Smooth muscle cell (in vitro differentiated cells): ENCODE measurements at regions not wholly inside any gene's neighbourhood (a gene's known extent, or its start where the extent isn't known, plus 50 kb on each side); places are given as distances from the start of the nearest gene placed in this dataset.

Source experiments
- DNase-seq: peaks from one replicate; lab custom pipeline; 2025; ENCODE audit not compliant: unreplicated experiment; lab: John Stamatoyannopoulos, UW
- H2AFZ ChIP-seq: fragments of 200-600 bp; sonication (generic); 2 replicates; pipeline ENCODE4 v1.6.0; 2016; ENCODE audit warnings: antibody characterized with exemption, low read depth, mild to moderate bottlenecking
- H3F3A ChIP-seq: fragments of 200-600 bp; sonication (generic); 2 replicates; pipeline ENCODE4 v1.6.0; 2017; ENCODE audit warnings: antibody characterized with exemption, low read depth
- H3K27ac ChIP-seq: fragments of 200-600 bp; sonication (generic); 2 replicates; pipeline ENCODE4 v1.5.1; 2016; ENCODE audit warnings: low read depth, mild to moderate bottlenecking
- H3K27me3 ChIP-seq: fragments of 200-600 bp; sonication (generic); 2 replicates; pipeline ENCODE4 v1.6.1; 2016; ENCODE audit warnings: low read depth, mild to moderate bottlenecking
- H3K36me3 ChIP-seq: fragments of 200-600 bp; sonication (generic); 2 replicates; pipeline ENCODE4 v1.5.1; 2016; ENCODE audit warnings: low read depth
- H3K4me1 ChIP-seq: fragments of 200-600 bp; sonication (generic); 2 replicates; pipeline ENCODE4 v1.5.1; 2016; ENCODE audit warnings: low read depth
- H3K4me2 ChIP-seq: fragments of 200-600 bp; sonication (generic); 2 replicates; pipeline ENCODE4 v1.6.0; 2016; ENCODE audit warnings: mild to moderate bottlenecking
- H3K4me3 ChIP-seq: fragments of 200-600 bp; sonication (generic); 2 replicates; pipeline ENCODE4 v1.5.1; 2016; ENCODE audit warnings: mild to moderate bottlenecking
- H3K79me2 ChIP-seq: fragments of 200-600 bp; sonication (generic); 2 replicates; pipeline ENCODE4 v1.6.0; 2016; ENCODE audit warnings: low read depth, mild to moderate bottlenecking
- H3K9ac ChIP-seq: fragments of 200-600 bp; sonication (generic); 2 replicates; pipeline ENCODE4 v1.6.0; 2016; ENCODE audit warnings: low read depth
- H3K9me3 ChIP-seq: fragments of 200-600 bp; sonication (generic); replicated peaks from 2 replicates; pipeline ENCODE4 v1.5.1; 2016; ENCODE audit warnings: low read depth
- H4K20me1 ChIP-seq: fragments of 200-600 bp; sonication (generic); 2 replicates; pipeline ENCODE4 v1.6.0; 2016; ENCODE audit warnings: low read depth
- WGBS: methylation state at CpG from one replicate; pipeline ENCODE4 v1.1.7; 2016; ENCODE audit warnings: low lambda C conversion rate; 5-methylcytosine and 5-hydroxymethylcytosine counted together
- TF ChIP-seq, protein P1 (sequence below): fragments of 200-600 bp; sonication (generic); IDR thresholded peaks from 2 replicates; pipeline ENCODE4 v1.5.1; 2017; ENCODE audit warnings: borderline replicate concordance, mild to moderate bottlenecking, antibody characterized with exemption; ENCODE audit not compliant: insufficient read depth, poor library complexity, severe bottlenecking

DNA sequence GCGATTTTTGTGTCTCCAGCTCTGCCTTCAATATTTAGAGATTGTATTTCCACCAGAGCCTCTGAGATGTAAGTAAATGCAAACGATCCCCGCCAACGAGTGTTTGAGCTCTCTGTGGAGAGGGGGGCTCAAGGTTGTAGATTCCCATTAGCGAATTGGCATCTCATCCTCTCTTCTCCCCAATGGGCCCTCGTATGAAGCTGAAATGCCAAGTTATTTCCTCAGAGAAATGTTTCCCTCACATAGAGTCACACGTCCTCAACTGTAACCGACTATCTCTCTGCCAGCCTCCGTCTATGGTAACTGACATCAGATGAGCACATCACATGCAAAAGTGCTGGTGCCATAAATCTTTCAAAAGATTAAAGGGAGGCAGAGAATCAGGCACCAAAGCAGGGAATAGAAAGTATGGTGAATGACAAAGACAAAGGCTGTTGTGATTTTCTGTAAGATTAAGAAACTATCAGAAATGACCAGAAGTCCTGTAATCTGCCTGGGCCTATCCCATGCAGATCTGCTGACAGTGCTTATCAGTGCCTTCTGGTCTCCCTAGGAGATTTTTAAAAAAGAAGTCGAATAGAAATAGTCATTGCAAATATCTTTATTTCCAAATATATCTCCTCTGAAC is 157.1 kb downstream of the PDGFRA start:
- H3K79me2 ChIP-seq = no peaks in the 10 kb centered on the region
- H3K9ac ChIP-seq = no peak overlapping the region
- DNase-seq = no peak
- H3K27ac ChIP-seq = no peak overlapping the region
- H4K20me1 ChIP-seq = no peaks in the 10 kb centered on the region
- H3K4me2 ChIP-seq = no peak overlapping the region
- H3K27me3 ChIP-seq = no peaks in the 10 kb centered on the region
- H3K36me3 ChIP-seq = no peaks in the 10 kb centered on the region
- 84% methylated on average over 10 of the region's 10 CpGs for WGBS
- no peaks in the 10 kb centered on the region for H3F3A ChIP-seq
- no peak overlapping the region for H2AFZ ChIP-seq
- no peak overlapping the region for H3K4me3 ChIP-seq
- TF ChIP-seq, protein P1, sequence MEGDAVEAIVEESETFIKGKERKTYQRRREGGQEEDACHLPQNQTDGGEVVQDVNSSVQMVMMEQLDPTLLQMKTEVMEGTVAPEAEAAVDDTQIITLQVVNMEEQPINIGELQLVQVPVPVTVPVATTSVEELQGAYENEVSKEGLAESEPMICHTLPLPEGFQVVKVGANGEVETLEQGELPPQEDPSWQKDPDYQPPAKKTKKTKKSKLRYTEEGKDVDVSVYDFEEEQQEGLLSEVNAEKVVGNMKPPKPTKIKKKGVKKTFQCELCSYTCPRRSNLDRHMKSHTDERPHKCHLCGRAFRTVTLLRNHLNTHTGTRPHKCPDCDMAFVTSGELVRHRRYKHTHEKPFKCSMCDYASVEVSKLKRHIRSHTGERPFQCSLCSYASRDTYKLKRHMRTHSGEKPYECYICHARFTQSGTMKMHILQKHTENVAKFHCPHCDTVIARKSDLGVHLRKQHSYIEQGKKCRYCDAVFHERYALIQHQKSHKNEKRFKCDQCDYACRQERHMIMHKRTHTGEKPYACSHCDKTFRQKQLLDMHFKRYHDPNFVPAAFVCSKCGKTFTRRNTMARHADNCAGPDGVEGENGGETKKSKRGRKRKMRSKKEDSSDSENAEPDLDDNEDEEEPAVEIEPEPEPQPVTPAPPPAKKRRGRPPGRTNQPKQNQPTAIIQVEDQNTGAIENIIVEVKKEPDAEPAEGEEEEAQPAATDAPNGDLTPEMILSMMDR = no peak
- no peaks in the 10 kb centered on the region for H3K9me3 ChIP-seq
- H3K4me1 ChIP-seq = no peaks in the 10 kb centered on the region

GRCh38 chr4:54386693-54387092 is 157.6 kb downstream of the PDGFRA start:
- DNase-seq = no peak
- Histone ChIP-seq H3K4me2 (no peak overlapping the region), H3K9me3 (no peaks in the 10 kb centered on the region), H4K20me1 (no peaks in the 10 kb centered on the region), H3K36me3 (no peaks in the 10 kb centered on the region), H3K9ac (no peak overlapping the region), H3F3A (no peaks in the 10 kb centered on the region), H3K79me2 (no peaks in the 10 kb centered on the region), H3K4me3 (no peak overlapping the region), H2AFZ (no peak overlapping the region), H3K27me3 (no peaks in the 10 kb centered on the region), H3K4me1 (no peaks in the 10 kb centered on the region), H3K27ac (no peak overlapping the region)
- 96% methylated on average over 1 of the region's 1 CpG for WGBS
- TF ChIP-seq, protein P1 = no peak

DNA sequence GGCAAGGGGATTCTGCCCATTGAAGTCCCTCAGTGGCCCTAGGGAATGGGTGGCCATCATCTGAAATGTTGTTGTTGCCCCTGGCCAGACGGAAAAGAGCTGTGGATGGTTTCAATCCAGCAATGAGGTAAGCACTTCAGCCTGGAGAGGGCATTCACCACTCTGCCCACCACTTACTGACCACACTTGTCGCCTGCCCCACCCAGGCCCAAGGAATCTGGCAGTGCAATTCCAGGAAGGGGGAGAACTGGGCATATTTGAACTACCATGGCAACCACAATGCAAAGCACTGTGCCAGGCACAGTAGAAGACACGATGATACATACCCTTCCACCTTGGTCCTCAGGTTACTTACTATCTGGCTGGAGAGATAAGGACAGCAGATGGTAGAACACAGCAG is 161.6 kb downstream of the PDGFRA start:
- Histone ChIP-seq H3K4me3 (no peak overlapping the region), H3K9ac (no peak overlapping the region), H3F3A (no peaks in the 10 kb centered on the region), H3K9me3 (no peaks in the 10 kb centered on the region), H3K27me3 (no peaks in the 10 kb centered on the region), H3K36me3 (no peaks in the 10 kb centered on the region), H3K79me2 (no peaks in the 10 kb centered on the region), H3K4me2 (no peak overlapping the region), H2AFZ (no peak overlapping the region), H3K27ac (no peak overlapping the region), H4K20me1 (no peaks in the 10 kb centered on the region), H3K4me1 (no peaks in the 10 kb centered on the region)
- TF ChIP-seq, protein P1 = no peak
- no peak for DNase-seq
- 75% methylated on average over 3 of the region's 3 CpGs for WGBS

- Histone ChIP-seq H3K27ac (no peak overlapping the region), H3K9me3 (no peaks in the 10 kb centered on the region), H4K20me1 (no peaks in the 10 kb centered on the region), H3K27me3 (no peaks in the 10 kb centered on the region), H3K9ac (no peak overlapping the region), H3K36me3 (no peaks in the 10 kb centered on the region), H2AFZ (no peak overlapping the region), H3K4me3 (no peak overlapping the region), H3K79me2 (no peaks in the 10 kb centered on the region), H3F3A (no peaks in the 10 kb centered on the region), H3K4me1 (no peaks in the 10 kb centered on the region), H3K4me2 (no peak overlapping the region)
- WGBS = 24% methylated on average over 3 of the region's 3 CpGs
- TF ChIP-seq, protein P1 = no peak
- DNase-seq = no peak
Observed at GRCh38 chr4:54391104-54391503, 162.0 kb downstream of the PDGFRA start.
